DND-41 (cell line): ENCODE measurements at regions not wholly inside any gene's neighbourhood (a gene's known extent, or its start where the extent isn't known, plus 50 kb on each side); places are given as distances from the start of the nearest gene placed in this dataset.

ENCODE experiments used
- ATAC-seq: fragments of 200-7000 bp; cut with Tn5 transposase; 3 replicates; pipeline ENCODE4 v1.9.1; 2021; ENCODE audit warnings: low read depth; ENCODE audit not compliant: insufficient read depth
- DNase-seq: peaks from one replicate; pipeline ENCODE4 v3.0.0-alpha.2; 2020
- H2AFZ ChIP-seq: 2 replicates; pipeline ENCODE4 v1.6.0; 2012; ENCODE audit warnings: low read depth, low read length
- H3K27ac ChIP-seq: 2 replicates; pipeline ENCODE4 v1.5.1; 2012; ENCODE audit warnings: low read length, inconsistent platforms
- H3K27me3 ChIP-seq: fragments of 200-600 bp; sonication (generic); 2 replicates; pipeline ENCODE4 v1.6.0; 2012; ENCODE audit warnings: low read length, mild to moderate bottlenecking, inconsistent platforms; ENCODE audit not compliant: insufficient read depth, poor library complexity
- H3K36me3 ChIP-seq: 2 replicates; pipeline ENCODE4 v1.5.1; 2012; ENCODE audit warnings: low read length, inconsistent platforms; ENCODE audit not compliant: insufficient read depth
- H3K4me1 ChIP-seq: 2 replicates; pipeline ENCODE4 v1.5.1; 2012; ENCODE audit warnings: mild to moderate bottlenecking, low read length; ENCODE audit not compliant: insufficient read depth
- H3K4me2 ChIP-seq: 2 replicates; pipeline ENCODE4 v1.6.0; 2012; ENCODE audit warnings: mild to moderate bottlenecking, moderate library complexity, low read length, inconsistent platforms; ENCODE audit not compliant: insufficient read depth
- H3K4me3 ChIP-seq, 2 experiments: fragments of 200-600 bp in 1 of 2; shearing (Covaris generic) in 1 of 2; 2 replicates each; pipeline ENCODE4 v1.5.1; 2012 to 2016; ENCODE audit warnings: inconsistent platforms in 2 of 2, low read length in 2 of 2, mild to moderate bottlenecking in 2 of 2, low read depth in 1 of 2, moderate library complexity in 1 of 2
- H3K79me2 ChIP-seq: 2 replicates; pipeline ENCODE4 v1.6.0; 2012; ENCODE audit warnings: low read length, inconsistent platforms; ENCODE audit not compliant: insufficient read depth
- H3K9ac ChIP-seq: 2 replicates; pipeline ENCODE4 v1.6.0; 2012; ENCODE audit warnings: low read depth, mild to moderate bottlenecking, inconsistent platforms, low read length, moderate library complexity
- H3K9me3 ChIP-seq: 2 replicates; pipeline ENCODE4 v1.5.1; 2012; ENCODE audit warnings: low read length, moderate library complexity, mild to moderate bottlenecking, inconsistent platforms; ENCODE audit not compliant: insufficient read depth, severe bottlenecking
- H4K20me1 ChIP-seq: 2 replicates; pipeline ENCODE4 v1.6.0; 2012; ENCODE audit warnings: low read length; ENCODE audit not compliant: insufficient read depth
- CTCF ChIP-seq: IDR thresholded peaks from 2 replicates; pipeline ENCODE4 v1.5.1; 2012; ENCODE audit warnings: borderline replicate concordance, low read length, moderate library complexity, mild to moderate bottlenecking; ENCODE audit not compliant: poor library complexity, severe bottlenecking; ENCODE audit errors: extremely low read depth
- EZH2 ChIP-seq: IDR thresholded peaks from 3 replicates; pipeline ENCODE4 v1.6.1; 2012; ENCODE audit warnings: borderline replicate concordance, low read depth, mild to moderate bottlenecking, moderate library complexity, low read length, inconsistent platforms; ENCODE audit not compliant: severe bottlenecking

GRCh38 chr20:22940350-22940749, 94.8 kb upstream of the SSTR4 start:
- no peaks in the 10 kb centered on the region for H3K4me1 ChIP-seq
- H3K4me3 ChIP-seq = no peak overlapping the region
- no peaks in the 10 kb centered on the region for H3K36me3 ChIP-seq
- ATAC-seq = no peak
- no peaks in the 10 kb centered on the region for H3K9me3 ChIP-seq
- no peaks in the 10 kb centered on the region for H3K79me2 ChIP-seq
- H3K9ac ChIP-seq = no peak overlapping the region
- no peak overlapping the region for H3K4me2 ChIP-seq
- no peaks in the 10 kb centered on the region for H4K20me1 ChIP-seq
- H3K27ac ChIP-seq = no peak overlapping the region
- no peak for DNase-seq
- no peak for TF ChIP-seq EZH2
- no peak for TF ChIP-seq CTCF
- no peaks in the 10 kb centered on the region for H3K27me3 ChIP-seq
- no peak overlapping the region for H2AFZ ChIP-seq

GRCh38 chr20:22941550-22941949, 93.6 kb upstream of the SSTR4 start:
- Histone ChIP-seq H3K36me3 (no peaks in the 10 kb centered on the region), H3K4me2 (no peak overlapping the region), H3K4me1 (no peaks in the 10 kb centered on the region), H3K9ac (no peak overlapping the region), H2AFZ (no peak overlapping the region), H3K4me3 (no peak overlapping the region), H3K79me2 (no peaks in the 10 kb centered on the region), H3K27ac (no peak overlapping the region), H3K27me3 (no peaks in the 10 kb centered on the region), H3K9me3 (no peaks in the 10 kb centered on the region), H4K20me1 (no peaks in the 10 kb centered on the region)
- TF ChIP-seq EZH2 (no peak), CTCF (no peak)
- ATAC-seq = no peak
- no peak for DNase-seq

GRCh38 chr20:22942742-22943141, 92.4 kb upstream of the SSTR4 start:
- H3K9me3 ChIP-seq = no peaks in the 10 kb centered on the region
- TF ChIP-seq EZH2 (no peak), CTCF (no peak)
- no peak for ATAC-seq
- no peak overlapping the region for H3K9ac ChIP-seq
- no peaks in the 10 kb centered on the region for H3K79me2 ChIP-seq
- H3K4me2 ChIP-seq = no peak overlapping the region
- H3K27ac ChIP-seq = no peak overlapping the region
- H3K27me3 ChIP-seq = no peaks in the 10 kb centered on the region
- no peak overlapping the region for H2AFZ ChIP-seq
- DNase-seq = no peak
- H3K36me3 ChIP-seq = no peaks in the 10 kb centered on the region
- no peak overlapping the region for H3K4me3 ChIP-seq
- no peaks in the 10 kb centered on the region for H3K4me1 ChIP-seq
- no peaks in the 10 kb centered on the region for H4K20me1 ChIP-seq

GRCh38 chr20:22944062-22944461, 91.0 kb upstream of the SSTR4 start:
- Histone ChIP-seq H3K9ac (no peak overlapping the region), H3K9me3 (no peaks in the 10 kb centered on the region), H2AFZ (no peak overlapping the region), H3K79me2 (no peaks in the 10 kb centered on the region), H3K27me3 (no peaks in the 10 kb centered on the region), H3K36me3 (no peaks in the 10 kb centered on the region), H3K4me1 (peaks cover 8% of the 10 kb centered on the region), H4K20me1 (no peaks in the 10 kb centered on the region), H3K27ac (no peak overlapping the region), H3K4me2 (no peak overlapping the region), H3K4me3 (no peak overlapping the region)
- TF ChIP-seq CTCF = no peak
- TF ChIP-seq EZH2 = no peak
- no peak for DNase-seq
- ATAC-seq = no peak
